ENCODE measurements at regions not wholly inside any gene's neighbourhood (a gene's known extent, or its start where the extent isn't known, plus 50 kb on each side); places are given as distances from the start of the nearest gene placed in this dataset.

DNA sequence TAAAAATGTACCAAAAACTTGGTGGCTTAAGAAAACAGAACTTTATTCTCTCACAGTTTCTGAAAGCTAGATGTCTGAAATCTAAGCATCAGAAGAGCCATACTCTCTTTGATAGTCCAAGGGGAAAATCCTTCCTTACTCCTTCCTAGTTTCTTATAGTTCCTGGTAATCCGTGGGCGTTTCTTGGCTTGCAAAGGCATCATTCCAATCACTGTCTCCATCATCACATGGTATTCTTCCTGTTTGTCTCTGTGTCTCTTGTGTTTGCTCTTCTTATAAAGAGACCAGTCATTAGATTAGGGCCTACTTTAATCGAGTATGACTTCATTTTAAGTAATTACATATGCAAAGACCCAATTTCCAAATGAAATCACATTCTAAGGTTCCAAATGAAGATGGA, 118.9 kb upstream of the FSTL5 start:
- Histone ChIP-seq H3K36me3 (ENCODE audit: insufficient read depth, low read length, poor library complexity, severe bottlenecking) (no peaks in the 10 kb centered on the region), H3K27ac (ENCODE audit: low read depth, low read length, poor library complexity, severe bottlenecking) (no peak overlapping the region), H3K4me3 (ENCODE audit: low read depth, low read length, poor library complexity, severe bottlenecking) (no peak overlapping the region), H3K9me3 (ENCODE audit: low read depth, low read length, poor library complexity, severe bottlenecking) (no peaks in the 10 kb centered on the region), H3K27me3 (replicated peaks; ENCODE audit: insufficient read depth, low read depth, low read length, poor library complexity) (no peaks in the 10 kb centered on the region), H3K4me1 (ENCODE audit: insufficient read depth, low read length, poor library complexity, severe bottlenecking) (no peaks in the 10 kb centered on the region)
- ChIA-PET CTCF (no interaction called here), POLR2A (ENCODE audit: low non-redundant PET) (no interaction called here)
- intact Hi-C loops (cut with micrococcal nuclease; ENCODE audit: unreplicated experiment), result no loop called here
- TF ChIP-seq EZH2 (IDR thresholded peaks at IDR 0.05; ENCODE audit: borderline replicate concordance, low read depth, low read length, poor library complexity, severe bottlenecking), result no peak
- TF ChIP-seq, protein P1, sequence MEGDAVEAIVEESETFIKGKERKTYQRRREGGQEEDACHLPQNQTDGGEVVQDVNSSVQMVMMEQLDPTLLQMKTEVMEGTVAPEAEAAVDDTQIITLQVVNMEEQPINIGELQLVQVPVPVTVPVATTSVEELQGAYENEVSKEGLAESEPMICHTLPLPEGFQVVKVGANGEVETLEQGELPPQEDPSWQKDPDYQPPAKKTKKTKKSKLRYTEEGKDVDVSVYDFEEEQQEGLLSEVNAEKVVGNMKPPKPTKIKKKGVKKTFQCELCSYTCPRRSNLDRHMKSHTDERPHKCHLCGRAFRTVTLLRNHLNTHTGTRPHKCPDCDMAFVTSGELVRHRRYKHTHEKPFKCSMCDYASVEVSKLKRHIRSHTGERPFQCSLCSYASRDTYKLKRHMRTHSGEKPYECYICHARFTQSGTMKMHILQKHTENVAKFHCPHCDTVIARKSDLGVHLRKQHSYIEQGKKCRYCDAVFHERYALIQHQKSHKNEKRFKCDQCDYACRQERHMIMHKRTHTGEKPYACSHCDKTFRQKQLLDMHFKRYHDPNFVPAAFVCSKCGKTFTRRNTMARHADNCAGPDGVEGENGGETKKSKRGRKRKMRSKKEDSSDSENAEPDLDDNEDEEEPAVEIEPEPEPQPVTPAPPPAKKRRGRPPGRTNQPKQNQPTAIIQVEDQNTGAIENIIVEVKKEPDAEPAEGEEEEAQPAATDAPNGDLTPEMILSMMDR (conservative IDR thresholded peaks at IDR 0.05; ENCODE audit: low read depth, low read length), result no peak
- no TSS peak for BruUV-seq (replicated peaks)
- DNase-seq (ENCODE audit: low spot score), result no peak

DNA sequence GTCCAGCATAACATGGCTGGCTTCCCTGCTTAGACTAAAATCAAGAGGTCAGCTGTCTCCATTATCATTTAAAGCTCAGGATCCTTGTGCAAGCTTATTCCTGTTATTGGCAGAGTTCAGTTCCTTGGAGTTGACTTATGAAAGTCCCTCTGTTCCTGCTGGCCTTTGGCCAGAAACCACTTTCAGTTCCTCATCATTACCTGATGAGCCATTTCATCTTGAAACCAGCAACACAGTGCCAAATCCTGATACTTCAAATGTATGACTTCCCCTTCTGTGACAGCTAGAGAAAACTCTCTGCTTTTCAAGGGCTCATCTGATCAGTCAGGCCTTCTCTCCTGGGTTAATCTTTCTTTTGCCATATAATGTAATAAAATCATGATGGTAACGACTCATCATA, 110.6 kb upstream of the FSTL5 start:
- CTCF ChIA-PET, result no interaction called here
- POLR2A ChIA-PET (ENCODE audit: low non-redundant PET), result no interaction called here
- no peak for DNase-seq (ENCODE audit: low spot score)
- Histone ChIP-seq H3K27ac (ENCODE audit: low read depth, low read length, poor library complexity, severe bottlenecking) (no peak overlapping the region), H3K9me3 (ENCODE audit: low read depth, low read length, poor library complexity, severe bottlenecking) (no peaks in the 10 kb centered on the region), H3K36me3 (ENCODE audit: insufficient read depth, low read length, poor library complexity, severe bottlenecking) (no peaks in the 10 kb centered on the region), H3K27me3 (replicated peaks; ENCODE audit: insufficient read depth, low read depth, low read length, poor library complexity) (no peaks in the 10 kb centered on the region), H3K4me3 (ENCODE audit: low read depth, low read length, poor library complexity, severe bottlenecking) (no peak overlapping the region), H3K4me1 (ENCODE audit: insufficient read depth, low read length, poor library complexity, severe bottlenecking) (no peaks in the 10 kb centered on the region)
- BruUV-seq (replicated peaks), result no TSS peak
- intact Hi-C loops (cut with micrococcal nuclease; ENCODE audit: unreplicated experiment), result no loop called here
- TF ChIP-seq, protein P1 (conservative IDR thresholded peaks at IDR 0.05; ENCODE audit: low read depth, low read length), result no peak
- no peak for TF ChIP-seq EZH2 (IDR thresholded peaks at IDR 0.05; ENCODE audit: borderline replicate concordance, low read depth, low read length, poor library complexity, severe bottlenecking)

DNA sequence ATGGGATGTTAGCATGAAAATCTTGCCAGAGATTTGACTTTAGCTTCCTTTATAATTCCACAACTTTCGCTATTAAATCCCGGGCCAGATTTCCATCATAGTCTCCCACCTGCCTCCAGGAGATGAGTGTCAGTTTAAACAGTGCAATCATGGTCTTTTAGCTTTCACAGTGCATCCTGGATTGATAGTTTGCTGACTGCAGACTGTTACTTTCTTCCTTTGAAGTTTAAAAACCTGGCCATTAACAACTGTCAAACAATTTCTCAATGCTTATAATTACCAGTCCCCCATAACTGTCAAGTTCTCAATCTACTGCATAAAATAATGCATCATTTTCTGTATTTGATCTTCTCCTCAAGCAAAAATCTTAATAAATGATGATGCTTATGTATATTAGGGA, 108.4 kb upstream of the FSTL5 start:
- POLR2A ChIA-PET (ENCODE audit: low non-redundant PET), result no interaction called here
- DNase-seq (ENCODE audit: low spot score), result no peak
- BruUV-seq (replicated peaks), result no TSS peak
- Histone ChIP-seq H3K27me3 (replicated peaks; ENCODE audit: insufficient read depth, low read depth, low read length, poor library complexity) (no peaks in the 10 kb centered on the region), H3K4me3 (ENCODE audit: low read depth, low read length, poor library complexity, severe bottlenecking) (no peak overlapping the region), H3K27ac (ENCODE audit: low read depth, low read length, poor library complexity, severe bottlenecking) (no peak overlapping the region), H3K9me3 (ENCODE audit: low read depth, low read length, poor library complexity, severe bottlenecking) (no peaks in the 10 kb centered on the region), H3K36me3 (ENCODE audit: insufficient read depth, low read length, poor library complexity, severe bottlenecking) (no peaks in the 10 kb centered on the region), H3K4me1 (ENCODE audit: insufficient read depth, low read length, poor library complexity, severe bottlenecking) (no peaks in the 10 kb centered on the region)
- intact Hi-C loops (cut with micrococcal nuclease; ENCODE audit: unreplicated experiment), result no loop called here
- CTCF ChIA-PET, result no interaction called here
- TF ChIP-seq, protein P1 (conservative IDR thresholded peaks at IDR 0.05; ENCODE audit: low read depth, low read length), result no peak
- TF ChIP-seq EZH2 (IDR thresholded peaks at IDR 0.05; ENCODE audit: borderline replicate concordance, low read depth, low read length, poor library complexity, severe bottlenecking), result no peak

Measured in A673 (cell line).